ENCODE measurements at regions not wholly inside any gene's neighbourhood (a gene's known extent, or its start where the extent isn't known, plus 50 kb on each side); places are given as distances from the start of the nearest gene placed in this dataset.
"Not testable (repeated sequence)": the region's sequence is repeated elsewhere in the genome, so short reads cannot be mapped to it uniquely, and the experiment has no call there.

- H3K9me3 Mint-ChIP-seq = peaks cover 5% of the 10 kb centered on the region
- H3K4me3 Mint-ChIP-seq = no peak overlapping the region
- peaks cover 54% of the 10 kb centered on the region for H3K27me3 Mint-ChIP-seq
- H3K4me1 Mint-ChIP-seq = no peaks in the 10 kb centered on the region
- no peak for ATAC-seq (replicated peaks; ENCODE audit: extremely low read depth, poor library complexity, severe bottlenecking)
- no peak overlapping the region for H3K27ac Mint-ChIP-seq (ENCODE audit: low read depth)
- H3K36me3 Mint-ChIP-seq (ENCODE audit: insufficient read depth) = no peaks in the 10 kb centered on the region
- no peak for DNase-seq (ENCODE audit: low spot score in 2 of 2)
Observed at GRCh38 chr11:13126430-13126829, 117.3 kb downstream of the RASSF10 start.

GRCh38 chr11:13127161-13127560, 118.0 kb downstream of the RASSF10 start:
- DNase-seq (ENCODE audit: low spot score in 2 of 2) (no peak), ATAC-seq (replicated peaks; ENCODE audit: extremely low read depth, poor library complexity, severe bottlenecking) (no peak)
- no peaks in the 10 kb centered on the region for H3K36me3 Mint-ChIP-seq (ENCODE audit: insufficient read depth)
- no peak overlapping the region for H3K4me3 Mint-ChIP-seq
- H3K27ac Mint-ChIP-seq (ENCODE audit: low read depth) = no peak overlapping the region
- no peaks in the 10 kb centered on the region for H3K4me1 Mint-ChIP-seq
- peaks cover 5% of the 10 kb centered on the region for H3K9me3 Mint-ChIP-seq
- peaks cover 51% of the 10 kb centered on the region for H3K27me3 Mint-ChIP-seq

- H3K4me3 Mint-ChIP-seq = no peak overlapping the region
- H3K4me1 Mint-ChIP-seq = no peaks in the 10 kb centered on the region
- no peaks in the 10 kb centered on the region for H3K36me3 Mint-ChIP-seq (ENCODE audit: insufficient read depth)
- DNase-seq (ENCODE audit: low spot score in 2 of 2) = no peak
- no peak for ATAC-seq (replicated peaks; ENCODE audit: extremely low read depth, poor library complexity, severe bottlenecking)
- peaks cover 39% of the 10 kb centered on the region for H3K27me3 Mint-ChIP-seq
- H3K9me3 Mint-ChIP-seq = peaks cover under 1% of the 10 kb centered on the region
- H3K27ac Mint-ChIP-seq (ENCODE audit: low read depth) = no peak overlapping the region
Observed at GRCh38 chr11:13128354-13128753, 119.2 kb downstream of the RASSF10 start.

GRCh38 chr11:13134066-13134465, 125.0 kb downstream of the RASSF10 start:
- ATAC-seq (replicated peaks; ENCODE audit: extremely low read depth, poor library complexity, severe bottlenecking) (no peak), DNase-seq (ENCODE audit: low spot score in 2 of 2) (no peak)
- Mint-ChIP-seq H3K4me3 (no peak overlapping the region), H3K27ac (ENCODE audit: low read depth) (no peak overlapping the region), H3K9me3 (peaks cover 1% of the 10 kb centered on the region), H3K4me1 (no peaks in the 10 kb centered on the region), H3K36me3 (ENCODE audit: insufficient read depth) (no peaks in the 10 kb centered on the region), H3K27me3 (peaks cover 39% of the 10 kb centered on the region)

GRCh38 chr11:13134886-13135285, 125.8 kb downstream of the RASSF10 start:
- Mint-ChIP-seq H3K36me3 (ENCODE audit: insufficient read depth) (peaks cover 3% of the 10 kb centered on the region), H3K27ac (ENCODE audit: low read depth) (no peak overlapping the region), H3K4me1 (no peaks in the 10 kb centered on the region), H3K4me3 (no peak overlapping the region), H3K9me3 (peaks cover 5% of the 10 kb centered on the region), H3K27me3 (peaks cover 39% of the 10 kb centered on the region)
- no peak for DNase-seq (ENCODE audit: low spot score in 2 of 2)
- ATAC-seq (replicated peaks; ENCODE audit: extremely low read depth, poor library complexity, severe bottlenecking) = no peak

GRCh38 chr11:13135385-13136271, 126.5 kb downstream of the RASSF10 start:
- H3K4me1 Mint-ChIP-seq = no peaks in the 10 kb centered on the region
- no peak for DNase-seq (ENCODE audit: low spot score in 2 of 2)
- no peak overlapping the region for H3K27ac Mint-ChIP-seq (ENCODE audit: low read depth)
- peaks cover 3% of the 10 kb centered on the region for H3K36me3 Mint-ChIP-seq (ENCODE audit: insufficient read depth)
- peaks cover 43% of the 10 kb centered on the region for H3K27me3 Mint-ChIP-seq
- ATAC-seq (replicated peaks; ENCODE audit: extremely low read depth, poor library complexity, severe bottlenecking) = no peak
- H3K9me3 Mint-ChIP-seq = peaks cover 5% of the 10 kb centered on the region
- no peak overlapping the region for H3K4me3 Mint-ChIP-seq

GRCh38 chr11:13136272-13136596, 127.1 kb downstream of the RASSF10 start:
- ATAC-seq (replicated peaks; ENCODE audit: extremely low read depth, poor library complexity, severe bottlenecking) = no peak
- Mint-ChIP-seq H3K36me3 (ENCODE audit: insufficient read depth) (peaks cover 3% of the 10 kb centered on the region), H3K9me3 (peaks cover 5% of the 10 kb centered on the region), H3K27ac (ENCODE audit: low read depth) (no peak overlapping the region), H3K27me3 (peaks cover 49% of the 10 kb centered on the region), H3K4me3 (no peak overlapping the region), H3K4me1 (no peaks in the 10 kb centered on the region)
- DNase-seq (ENCODE audit: low spot score in 2 of 2) = no peak

GRCh38 chr11:13137844-13138301, 128.8 kb downstream of the RASSF10 start:
- Mint-ChIP-seq H3K4me1 (no peaks in the 10 kb centered on the region), H3K9me3 (peaks cover 5% of the 10 kb centered on the region), H3K27me3 (peaks cover 61% of the 10 kb centered on the region), H3K4me3 (no peak overlapping the region), H3K36me3 (ENCODE audit: insufficient read depth) (peaks cover 3% of the 10 kb centered on the region), H3K27ac (ENCODE audit: low read depth) (no peak overlapping the region)
- DNase-seq (ENCODE audit: low spot score in 2 of 2) (no peak), ATAC-seq (replicated peaks; ENCODE audit: extremely low read depth, poor library complexity, severe bottlenecking) (no peak)

- H3K9me3 Mint-ChIP-seq; H3K4me1 Mint-ChIP-seq; H3K36me3 Mint-ChIP-seq (ENCODE audit: insufficient read depth); ATAC-seq (replicated peaks; ENCODE audit: extremely low read depth, poor library complexity, severe bottlenecking); H3K27ac Mint-ChIP-seq (ENCODE audit: low read depth); DNase-seq (ENCODE audit: low spot score in 2 of 2); H3K4me3 Mint-ChIP-seq: not testable (repeated sequence)
- peaks cover 60% of the 10 kb centered on the region for H3K27me3 Mint-ChIP-seq
Observed at GRCh38 chr11:13139085-13139484, 130.0 kb downstream of the RASSF10 start.

- ATAC-seq (replicated peaks; ENCODE audit: extremely low read depth, poor library complexity, severe bottlenecking) (no peak), DNase-seq (ENCODE audit: low spot score in 2 of 2) (no peak)
- peaks cover 3% of the 10 kb centered on the region for H3K36me3 Mint-ChIP-seq (ENCODE audit: insufficient read depth)
- H3K27me3 Mint-ChIP-seq = peaks cover 55% of the 10 kb centered on the region
- H3K9me3 Mint-ChIP-seq = peaks cover 5% of the 10 kb centered on the region
- H3K4me1 Mint-ChIP-seq = no peaks in the 10 kb centered on the region
- no peak overlapping the region for H3K27ac Mint-ChIP-seq (ENCODE audit: low read depth)
- H3K4me3 Mint-ChIP-seq = no peak overlapping the region
Observed at GRCh38 chr11:13140028-13140870, 131.1 kb downstream of the RASSF10 start.

- Mint-ChIP-seq H3K4me1 (no peaks in the 10 kb centered on the region), H3K27me3 (peaks cover 61% of the 10 kb centered on the region), H3K36me3 (ENCODE audit: insufficient read depth) (peaks cover 3% of the 10 kb centered on the region), H3K4me3 (no peak overlapping the region), H3K27ac (ENCODE audit: low read depth) (no peak overlapping the region), H3K9me3 (peaks cover 5% of the 10 kb centered on the region)
- ATAC-seq (replicated peaks; ENCODE audit: extremely low read depth, poor library complexity, severe bottlenecking) (no peak), DNase-seq (ENCODE audit: low spot score in 2 of 2) (no peak)
Observed at GRCh38 chr11:13140873-13141655, 131.9 kb downstream of the RASSF10 start.
